Ectodermal cell (in vitro differentiated cells): ENCODE measurements at regions not wholly inside any gene's neighbourhood (a gene's known extent, or its start where the extent isn't known, plus 50 kb on each side); places are given as distances from the start of the nearest gene placed in this dataset.

Experiments used
- H3K27ac ChIP-seq: 2 replicates; pipeline ENCODE4 v1.7.0; 2013; ENCODE audit warnings: mild to moderate bottlenecking, low read depth, low read length; ENCODE audit not compliant: insufficient read depth, poor library complexity, severe bottlenecking
- H3K27me3 ChIP-seq: 2 replicates; pipeline ENCODE4 v1.7.0; 2013; ENCODE audit warnings: mild to moderate bottlenecking, low read length; ENCODE audit not compliant: insufficient read depth, control insufficient read depth, poor library complexity, severe bottlenecking
- H3K36me3 ChIP-seq: one replicate; pipeline ENCODE4 v1.7.0; 2013; ENCODE audit warnings: low read length; ENCODE audit not compliant: control insufficient read depth, insufficient read depth
- H3K4me1 ChIP-seq: one replicate; pipeline ENCODE4 v1.7.0; 2013; ENCODE audit warnings: low read length; ENCODE audit not compliant: control insufficient read depth, insufficient read depth
- H3K4me3 ChIP-seq: 2 replicates; pipeline ENCODE4 v1.7.0; 2013; ENCODE audit warnings: low read depth, low read length, control low read depth; ENCODE audit not compliant: insufficient read depth
- H3K9me3 ChIP-seq: 2 replicates; pipeline ENCODE4 v1.7.0; 2013; ENCODE audit warnings: mild to moderate bottlenecking, low read length, moderate library complexity; ENCODE audit not compliant: control insufficient read depth
- WGBS, 2 experiments: methylation state at CpG; one replicate each; pipeline ENCODE4 v1.1.7; 2013; ENCODE audit warnings: missing lambda C conversion rate in 2 of 2; 5-methylcytosine and 5-hydroxymethylcytosine counted together

- 92 to 96% methylated on average over 3 of the region's 3 CpGs for WGBS, 2 experiments
- H3K9me3 ChIP-seq: no peaks in the 10 kb centered on the region
- no peak overlapping the region for H3K27ac ChIP-seq
- H3K36me3 ChIP-seq: no peaks in the 10 kb centered on the region
- no peaks in the 10 kb centered on the region for H3K4me1 ChIP-seq
- no peaks in the 10 kb centered on the region for H3K27me3 ChIP-seq
- H3K4me3 ChIP-seq: no peak overlapping the region
Measured at GRCh38 chr4:19780871-19781270, 470.8 kb upstream of the SLIT2 start.

DNA sequence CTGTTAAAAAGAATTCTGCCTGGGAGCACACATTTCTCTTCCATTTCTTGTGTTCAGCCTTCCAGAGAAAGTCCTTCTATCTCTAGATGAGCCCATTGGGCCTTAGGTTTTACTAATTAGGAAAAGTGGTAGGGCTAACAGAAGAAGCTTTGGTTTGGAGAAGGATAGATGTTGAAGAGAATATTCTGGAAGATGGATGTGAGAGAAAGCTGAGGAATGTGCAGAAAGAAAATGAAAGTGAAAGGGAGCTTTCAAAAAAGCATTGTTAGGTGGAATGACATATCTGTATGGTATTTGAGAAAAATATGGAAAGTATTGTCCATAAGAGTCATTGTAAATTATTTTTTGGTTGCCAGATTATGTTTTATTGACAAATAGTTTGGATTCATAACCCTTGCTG, 474.8 kb upstream of the SLIT2 start:
- Histone ChIP-seq H3K36me3 (no peaks in the 10 kb centered on the region), H3K4me1 (no peaks in the 10 kb centered on the region), H3K27me3 (no peaks in the 10 kb centered on the region), H3K4me3 (no peak overlapping the region), H3K9me3 (no peaks in the 10 kb centered on the region), H3K27ac (no peak overlapping the region)

GRCh38 chr4:19776021-19776459, 475.7 kb upstream of the SLIT2 start:
- Histone ChIP-seq H3K27ac (no peak overlapping the region), H3K27me3 (no peaks in the 10 kb centered on the region), H3K4me1 (no peaks in the 10 kb centered on the region), H3K9me3 (no peaks in the 10 kb centered on the region), H3K4me3 (no peak overlapping the region), H3K36me3 (no peaks in the 10 kb centered on the region)
- WGBS, 2 experiments: 84 to 88% methylated on average over 9 to 10 of the region's 10 CpGs

DNA sequence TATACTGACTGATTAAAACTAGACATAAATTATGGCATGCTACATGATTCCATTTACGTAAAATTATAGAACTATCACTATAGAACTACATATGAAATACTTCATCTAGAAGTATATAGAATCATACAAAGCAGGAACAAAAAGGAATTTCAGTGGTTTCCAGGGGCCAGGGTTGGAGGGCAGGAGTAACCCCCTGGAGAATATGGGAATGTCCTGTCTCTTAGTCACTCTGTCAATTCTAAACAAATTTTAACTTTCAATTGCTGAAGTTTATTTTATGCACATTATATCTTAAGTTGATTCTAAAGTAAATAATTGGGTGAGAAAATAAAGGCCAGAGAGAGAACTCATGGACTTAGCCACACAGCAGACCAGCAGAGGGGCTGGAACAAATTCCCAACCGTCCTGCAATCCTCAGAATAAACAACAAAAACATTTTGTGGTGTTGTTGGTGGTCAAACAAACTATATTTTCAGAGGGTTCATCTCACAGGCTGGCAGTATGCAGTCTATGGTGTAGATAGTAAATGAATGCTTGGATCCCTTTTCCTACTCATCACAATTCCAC, 476.9 kb upstream of the SLIT2 start:
- no peak overlapping the region for H3K4me3 ChIP-seq
- H3K36me3 ChIP-seq: no peaks in the 10 kb centered on the region
- no peaks in the 10 kb centered on the region for H3K27me3 ChIP-seq
- no peak overlapping the region for H3K27ac ChIP-seq
- no peaks in the 10 kb centered on the region for H3K4me1 ChIP-seq
- H3K9me3 ChIP-seq: no peaks in the 10 kb centered on the region
- whole genome bisulfite sequencing, 2 experiments: 81 to 100% methylated on average over 1 to 2 of the region's 2 CpGs

DNA sequence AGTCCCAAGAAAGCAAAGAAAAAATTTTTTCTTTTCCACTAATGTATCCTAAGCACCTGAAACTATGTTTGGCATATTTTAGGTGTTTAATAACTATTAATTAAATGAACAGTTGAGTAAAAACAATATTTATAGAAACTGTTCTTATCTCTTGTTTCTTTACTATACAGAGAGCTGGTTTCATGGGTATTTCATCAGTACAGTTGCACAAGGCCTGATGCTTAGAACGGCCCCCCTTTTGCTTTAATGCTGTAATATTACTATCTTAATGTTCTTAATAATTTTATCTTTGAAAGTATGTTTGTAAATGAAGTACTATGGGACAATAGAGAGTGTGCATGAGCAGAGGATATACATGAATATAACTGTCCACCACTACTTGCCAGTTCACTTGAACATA, 479.1 kb upstream of the SLIT2 start:
- Histone ChIP-seq H3K9me3 (no peaks in the 10 kb centered on the region), H3K27me3 (no peaks in the 10 kb centered on the region), H3K4me1 (no peaks in the 10 kb centered on the region), H3K4me3 (no peak overlapping the region), H3K36me3 (no peaks in the 10 kb centered on the region), H3K27ac (no peak overlapping the region)
- WGBS, 2 experiments: no CpG with 5 or more reads among the region's 1 CpG

DNA sequence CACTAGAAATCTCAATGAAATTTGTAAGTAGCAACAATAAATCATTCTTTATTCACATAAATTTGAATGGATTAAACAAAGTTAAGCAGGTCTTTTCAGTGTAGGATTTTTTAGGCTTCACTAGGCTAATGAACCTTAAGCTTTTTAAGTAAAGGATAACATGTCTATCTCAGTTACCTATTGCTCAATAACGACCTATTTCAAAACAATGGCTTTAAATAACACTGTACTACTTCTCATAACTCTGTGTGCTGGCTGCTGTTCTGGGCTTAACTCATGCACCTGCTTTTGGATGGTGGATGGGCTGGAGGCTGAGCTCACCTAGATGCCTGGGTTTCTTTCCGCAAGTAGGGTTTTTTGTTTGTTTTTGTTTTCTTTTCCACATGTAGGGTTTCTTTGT, 495.0 kb upstream of the SLIT2 start:
- H3K27me3 ChIP-seq: no peaks in the 10 kb centered on the region
- WGBS, 2 experiments: 94 to 96% methylated on average over 2 of the region's 2 CpGs
- H3K27ac ChIP-seq: no peak overlapping the region
- H3K9me3 ChIP-seq: no peaks in the 10 kb centered on the region
- H3K4me1 ChIP-seq: no peaks in the 10 kb centered on the region
- H3K4me3 ChIP-seq: no peak overlapping the region
- no peaks in the 10 kb centered on the region for H3K36me3 ChIP-seq

DNA sequence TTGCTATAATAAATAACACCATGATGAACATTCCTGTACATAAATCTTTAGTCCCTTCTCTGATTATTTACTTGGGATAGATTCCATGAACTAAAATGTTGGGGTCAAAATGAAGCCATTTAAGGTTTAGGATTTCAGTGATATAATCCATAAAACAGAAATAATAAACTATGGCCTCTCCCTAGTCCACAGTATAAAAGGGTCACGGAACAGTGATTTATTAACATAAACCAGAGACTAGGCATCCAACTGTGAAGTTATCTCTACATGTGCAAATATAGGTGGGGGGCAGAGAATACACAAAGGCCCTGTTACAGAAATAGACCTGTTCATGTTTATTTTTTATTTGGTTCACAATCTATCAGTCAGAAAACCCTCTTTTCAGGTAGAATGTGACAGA, 499.1 kb upstream of the SLIT2 start:
- Histone ChIP-seq H3K27ac (no peak overlapping the region), H3K4me1 (no peaks in the 10 kb centered on the region), H3K36me3 (no peaks in the 10 kb centered on the region), H3K4me3 (no peak overlapping the region), H3K27me3 (no peaks in the 10 kb centered on the region), H3K9me3 (no peaks in the 10 kb centered on the region)
- 91% methylated on average over 1 of the region's 1 CpG; no CpG with 5 or more reads in 1 of the 2 experiments for WGBS, 2 experiments

- Histone ChIP-seq H3K27ac (no peak overlapping the region), H3K4me1 (no peaks in the 10 kb centered on the region), H3K36me3 (no peaks in the 10 kb centered on the region), H3K27me3 (no peaks in the 10 kb centered on the region), H3K9me3 (no peaks in the 10 kb centered on the region), H3K4me3 (no peak overlapping the region)
- 93 to 94% methylated on average over 3 of the region's 3 CpGs for WGBS, 2 experiments
Measured at GRCh38 chr4:19748519-19749479, 502.9 kb upstream of the SLIT2 start.

DNA sequence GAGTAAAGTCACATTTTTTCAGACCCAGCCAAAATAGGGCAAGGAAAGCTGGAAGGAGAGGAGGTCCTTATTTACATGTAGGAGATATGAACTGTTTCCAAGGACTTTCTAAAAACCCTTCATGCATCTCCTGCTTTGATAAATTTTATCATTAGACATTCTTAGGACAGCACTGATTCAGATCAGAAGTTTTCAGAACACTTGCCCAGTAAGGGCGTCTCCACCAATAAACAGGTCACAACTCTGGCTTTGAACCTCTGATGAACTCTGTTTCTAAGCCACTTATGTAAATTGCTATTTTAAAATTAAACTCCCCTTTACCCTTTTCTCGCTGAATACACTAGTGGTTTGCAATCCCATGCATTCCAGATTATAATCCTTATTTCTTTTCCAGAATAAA, 505.3 kb upstream of the SLIT2 start:
- WGBS, 2 experiments: 89 to 92% methylated on average over 2 of the region's 2 CpGs
- Histone ChIP-seq H3K4me1 (no peaks in the 10 kb centered on the region), H3K4me3 (no peak overlapping the region), H3K27ac (no peak overlapping the region), H3K9me3 (no peaks in the 10 kb centered on the region), H3K27me3 (no peaks in the 10 kb centered on the region), H3K36me3 (no peaks in the 10 kb centered on the region)

DNA sequence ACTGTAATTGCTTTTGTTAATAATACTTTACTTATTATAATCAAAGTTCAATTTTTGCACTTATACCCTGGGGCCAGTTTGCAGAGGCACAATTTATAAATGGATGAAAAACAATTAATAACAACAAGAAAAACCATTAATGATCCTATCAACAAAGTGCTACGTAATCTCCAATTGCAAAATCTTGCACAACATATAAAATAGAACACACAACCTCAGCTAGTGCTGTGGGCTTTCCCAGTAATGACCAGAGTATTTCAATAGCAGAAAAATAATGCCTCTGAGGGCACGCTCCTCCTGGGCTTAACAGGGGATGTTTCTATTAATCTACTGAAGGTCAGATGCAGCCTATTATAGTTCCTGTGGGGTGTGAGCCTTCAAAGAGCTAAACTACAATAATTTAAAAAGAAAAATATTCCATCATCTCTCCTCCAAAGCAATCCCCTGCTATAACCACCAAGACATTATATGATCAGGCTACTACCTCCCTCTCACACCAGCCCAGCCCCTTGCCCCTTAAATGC, 508.5 kb upstream of the SLIT2 start:
- Histone ChIP-seq H3K27ac (no peak overlapping the region), H3K36me3 (no peaks in the 10 kb centered on the region), H3K4me1 (no peaks in the 10 kb centered on the region), H3K27me3 (no peaks in the 10 kb centered on the region), H3K4me3 (no peak overlapping the region), H3K9me3 (no peaks in the 10 kb centered on the region)
- 86 to 93% methylated on average over 2 of the region's 2 CpGs for WGBS, 2 experiments
